ENCODE measurements at regions not wholly inside any gene's neighbourhood (a gene's known extent, or its start where the extent isn't known, plus 50 kb on each side); places are given as distances from the start of the nearest gene placed in this dataset.

- no peak for TF ChIP-seq CTCF (IDR thresholded peaks at IDR 0.05)
- TF ChIP-seq POLR2A (IDR thresholded peaks at IDR 0.05): no peak
Measured at GRCh38 chr6:149197482-149197881, 120.0 kb upstream of the TAB2 start.

Data from adrenal gland (tissue), 5 donors.